HG02623 (cell line): ENCODE measurements at regions not wholly inside any gene's neighbourhood (a gene's known extent, or its start where the extent isn't known, plus 50 kb on each side); places are given as distances from the start of the nearest gene placed in this dataset.
"Not testable (repeated sequence)": the region's sequence is repeated elsewhere in the genome, so short reads cannot be mapped to it uniquely, and the experiment has no call there.

Experiments used
- ATAC-seq: cut with Tn5 transposase; IDR thresholded peaks from one replicate; pipeline ENCODE4 v1.9.1; 2021; ENCODE audit warnings: moderate library complexity; ENCODE audit not compliant: unreplicated experiment

DNA sequence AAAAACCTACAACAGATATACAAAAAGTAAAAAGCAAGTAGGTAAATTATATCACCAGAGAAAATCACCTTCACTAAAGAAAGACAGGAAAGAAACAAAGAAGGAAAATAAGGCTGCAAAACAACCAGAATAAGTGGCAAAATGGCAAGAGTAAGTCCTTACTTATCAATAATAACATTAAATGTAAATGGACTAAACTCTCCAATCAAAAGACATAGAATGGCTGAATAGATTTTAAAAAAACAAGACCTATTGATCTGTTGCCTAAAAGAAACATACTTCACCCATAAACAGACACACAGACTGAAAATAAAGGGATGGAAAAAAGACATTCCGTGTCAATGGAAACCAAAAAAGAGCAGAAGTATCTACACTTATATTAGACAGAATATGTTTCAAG lies 695.7 kb upstream of the FAT3 start:
- no peak for ATAC-seq

DNA sequence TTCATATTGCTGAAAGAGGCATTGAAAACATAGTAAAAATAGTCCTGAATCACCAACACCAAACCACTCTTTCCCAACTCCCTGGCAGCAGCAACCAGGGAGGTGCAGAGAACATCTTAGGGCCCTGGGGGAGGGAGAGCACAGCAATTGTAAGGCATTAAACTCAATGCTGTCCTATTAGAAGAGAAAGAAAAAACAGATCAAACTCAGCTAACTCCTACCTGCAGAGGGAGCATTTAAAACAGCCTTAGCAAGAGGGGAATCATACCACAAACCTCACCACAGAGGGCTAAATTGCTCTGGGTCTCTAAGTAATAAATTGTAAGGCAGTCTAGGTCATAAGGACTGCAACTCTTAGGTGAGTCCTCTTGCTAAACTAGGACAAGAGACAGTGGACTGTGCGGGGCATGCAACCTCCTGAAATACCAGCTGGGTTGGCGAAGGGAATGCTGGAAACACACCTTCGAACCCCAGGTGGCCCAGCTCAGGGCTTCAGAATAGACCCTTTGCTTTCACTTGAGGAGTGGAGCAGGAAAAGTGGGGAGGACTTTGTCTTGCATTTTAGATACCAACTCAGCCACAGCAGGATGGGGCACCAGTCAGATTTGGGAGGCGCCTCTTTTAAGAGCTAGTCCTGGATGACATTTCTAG lies 697.1 kb upstream of the FAT3 start:
- ATAC-seq: no peak

DNA sequence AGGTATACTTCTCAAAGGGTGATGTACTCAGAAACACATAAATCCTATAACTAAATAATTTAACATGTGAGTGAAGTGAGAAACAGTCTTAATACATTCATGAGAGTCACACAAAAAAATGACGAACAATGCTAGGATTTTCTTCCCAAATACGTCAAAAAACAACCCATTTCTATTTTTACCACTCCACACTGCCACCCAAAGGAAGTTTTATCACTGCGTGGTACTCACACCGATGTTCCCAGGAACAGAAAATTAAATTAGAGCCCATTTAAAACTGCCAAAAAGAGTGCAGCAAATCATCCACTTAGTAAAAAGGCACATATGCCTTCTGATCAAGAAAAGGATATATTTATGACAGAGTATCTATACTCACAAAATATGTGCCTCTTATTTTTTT lies 710.9 kb upstream of the FAT3 start:
- no peak for ATAC-seq

GRCh38 chr11:91497847-91498246 lies 726.8 kb upstream of the FAT3 start:
- no peak for ATAC-seq

- no peak for ATAC-seq
Measured at GRCh38 chr11:91495837-91496236, 728.8 kb upstream of the FAT3 start.

DNA sequence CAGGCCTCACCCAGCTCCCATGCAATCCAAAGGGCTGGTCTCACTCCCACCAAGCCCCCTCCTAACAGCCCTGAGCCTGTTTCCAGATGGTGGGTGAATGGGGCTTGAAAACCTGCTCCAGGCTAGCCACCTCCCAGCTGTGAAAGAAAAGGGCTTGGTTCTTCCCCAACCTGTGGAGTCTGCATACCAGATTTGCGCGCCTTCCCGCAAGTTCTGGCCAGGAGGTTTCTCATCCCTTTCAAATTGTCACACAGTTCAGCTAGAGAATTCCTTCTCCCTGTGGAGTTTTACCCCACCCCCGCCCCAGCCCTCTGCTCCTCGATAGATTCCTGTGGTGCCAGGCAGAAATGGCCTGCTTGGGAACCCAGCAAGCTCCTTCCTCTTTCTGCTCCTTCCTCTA lies 734.6 kb upstream of the FAT3 start:
- ATAC-seq: no peak

GRCh38 chr11:91483956-91484355 lies 740.7 kb upstream of the FAT3 start:
- ATAC-seq: not testable (repeated sequence)

GRCh38 chr11:91481875-91482274 lies 742.7 kb upstream of the FAT3 start:
- ATAC-seq: not testable (repeated sequence)

- no peak for ATAC-seq
Measured at GRCh38 chr11:91470656-91471055, 754.0 kb upstream of the FAT3 start.

DNA sequence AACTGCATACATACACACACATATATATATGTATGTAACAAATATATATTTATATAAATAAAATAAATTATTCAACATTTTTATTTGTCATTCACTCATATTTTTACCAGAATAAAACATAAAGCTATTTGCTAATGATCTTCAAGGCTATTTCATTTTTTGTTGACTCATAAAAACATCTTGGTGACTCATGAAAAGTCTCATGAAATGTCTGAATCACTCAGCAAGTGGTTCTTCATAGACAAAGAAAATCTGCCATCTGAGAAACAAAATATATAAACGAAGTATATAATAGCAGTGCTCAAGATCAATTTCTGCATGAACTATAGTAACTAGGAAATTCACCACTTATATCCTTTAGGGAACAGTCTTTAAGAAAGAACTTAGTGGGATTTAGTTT lies 764.8 kb upstream of the FAT3 start:
- no peak for ATAC-seq

DNA sequence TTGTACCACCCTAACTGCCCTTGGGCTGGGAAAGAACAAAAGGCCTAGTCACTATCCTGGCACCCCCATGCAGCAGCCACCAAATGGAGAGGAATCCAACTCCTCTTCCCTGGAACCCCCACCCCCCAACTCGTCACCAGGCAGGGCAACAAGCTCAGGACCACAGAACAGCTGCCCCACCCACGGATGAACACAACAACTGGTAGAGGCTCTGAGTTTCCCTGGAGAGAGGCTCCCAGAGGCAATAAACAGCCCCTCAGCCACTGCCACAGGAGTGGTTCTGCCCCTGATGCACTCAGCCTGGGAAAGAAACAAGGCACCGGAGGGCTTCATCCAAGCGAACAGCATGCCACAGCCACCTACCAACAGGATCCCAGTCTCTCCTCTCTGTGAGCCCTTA lies 778.4 kb upstream of the FAT3 start:
- no peak for ATAC-seq

DNA sequence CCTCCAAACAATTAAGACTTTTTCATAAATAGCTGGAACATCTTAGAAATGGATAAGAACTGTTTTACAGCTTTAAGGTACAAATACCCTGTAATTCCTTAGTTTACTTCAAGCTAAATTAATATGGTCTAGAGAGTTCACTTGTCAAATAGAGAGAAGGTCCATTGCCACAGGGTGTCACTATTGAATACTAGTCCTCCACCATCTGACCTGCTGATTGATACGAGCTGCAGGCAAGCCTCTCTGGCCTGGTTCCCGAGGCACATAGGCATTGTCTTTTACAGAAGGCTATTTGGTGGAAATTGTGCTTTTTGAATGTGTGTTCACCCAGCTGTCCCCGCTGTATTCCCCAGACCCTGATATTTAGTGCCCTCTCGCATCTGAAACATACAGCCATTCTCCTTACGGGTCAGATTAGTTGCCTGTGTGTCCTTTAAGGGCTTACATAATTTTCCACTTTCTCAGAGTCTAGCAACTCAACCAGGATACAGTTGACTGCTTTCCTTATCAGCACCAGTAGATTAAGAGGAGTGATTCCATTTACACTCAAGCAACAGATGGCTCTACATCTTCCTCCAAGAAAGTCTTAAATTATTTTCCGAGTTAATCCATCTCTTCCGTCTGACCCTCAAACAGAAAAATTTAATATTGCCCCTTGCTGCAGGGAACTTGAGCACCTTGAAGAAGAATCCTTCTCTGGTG lies 788.8 kb upstream of the FAT3 start:
- no peak for ATAC-seq

DNA sequence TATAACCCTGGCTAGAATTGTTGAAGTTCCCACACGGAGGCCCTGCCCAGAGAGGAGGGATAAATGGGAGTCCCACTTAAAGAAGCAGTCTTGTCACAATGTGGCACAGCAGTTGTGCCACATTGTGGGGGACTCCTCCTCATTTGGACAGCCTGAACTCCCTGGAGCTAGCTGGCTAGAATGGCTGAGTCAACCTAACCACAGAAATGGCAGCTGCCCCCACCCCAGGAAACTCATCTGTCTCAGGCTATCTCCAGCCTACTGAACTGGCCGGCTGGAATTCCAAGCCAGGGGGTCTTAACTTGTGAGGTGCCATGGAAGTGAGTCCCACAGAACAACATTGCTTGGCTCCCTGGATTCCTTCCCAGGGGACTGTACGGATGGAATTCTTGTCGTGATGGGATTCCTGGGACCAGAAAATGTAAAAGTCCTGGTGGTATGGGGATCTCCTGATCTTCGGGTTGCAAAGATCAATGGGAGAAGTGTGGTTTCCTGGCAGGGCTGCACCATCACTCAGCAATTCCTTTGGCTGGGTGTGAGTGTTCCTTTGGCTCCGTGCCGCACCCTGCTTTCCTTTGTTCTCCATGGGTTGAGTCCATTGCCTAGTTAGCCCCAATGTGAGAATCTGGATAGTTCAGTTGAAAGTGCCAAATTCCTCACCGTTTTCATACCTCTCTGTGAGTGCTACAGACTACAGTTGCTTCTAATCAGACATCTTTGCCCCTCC lies 791.2 kb upstream of the FAT3 start:
- no peak for ATAC-seq

- ATAC-seq: no peak
Measured at GRCh38 chr11:91421641-91422040, 803.0 kb upstream of the FAT3 start.

DNA sequence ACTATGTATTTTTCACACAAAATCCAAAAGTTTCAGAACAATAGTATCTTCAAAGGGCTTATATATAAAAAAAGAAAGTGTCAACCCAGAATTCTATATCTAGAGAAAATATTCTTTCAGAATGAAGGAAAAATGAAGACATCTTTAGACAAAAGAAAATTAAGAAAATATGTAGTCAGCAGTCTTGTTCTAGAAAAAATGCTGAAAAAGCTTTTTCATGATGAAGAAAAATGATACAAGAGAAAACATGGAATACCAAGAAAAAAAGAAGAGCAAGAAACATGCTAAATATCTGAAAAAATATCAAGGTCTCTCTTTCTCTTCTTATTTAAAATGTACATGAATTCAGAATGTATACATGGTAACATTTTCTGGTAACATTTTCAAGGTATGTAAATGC lies 816.8 kb upstream of the FAT3 start:
- ATAC-seq: no peak

DNA sequence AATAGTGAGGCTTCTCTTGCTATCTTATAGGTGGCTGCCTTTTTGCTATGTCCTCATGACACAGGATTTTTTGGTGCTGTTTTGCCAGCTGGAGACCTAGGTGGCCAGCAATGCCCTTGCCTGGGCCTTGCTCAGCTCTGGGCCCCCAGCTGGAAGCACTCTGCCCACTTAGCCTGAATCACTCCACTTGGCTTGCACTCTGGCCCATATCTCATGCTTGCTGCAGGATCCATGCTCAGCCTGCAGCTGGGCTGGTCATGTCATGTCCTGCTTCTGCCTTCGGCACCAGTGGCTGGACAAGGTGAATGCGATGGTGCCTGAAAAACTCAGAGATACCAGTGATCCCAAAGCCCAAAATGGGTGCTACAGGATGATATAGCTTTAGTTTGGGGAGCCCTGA lies 818.6 kb upstream of the FAT3 start:
- no peak for ATAC-seq

DNA sequence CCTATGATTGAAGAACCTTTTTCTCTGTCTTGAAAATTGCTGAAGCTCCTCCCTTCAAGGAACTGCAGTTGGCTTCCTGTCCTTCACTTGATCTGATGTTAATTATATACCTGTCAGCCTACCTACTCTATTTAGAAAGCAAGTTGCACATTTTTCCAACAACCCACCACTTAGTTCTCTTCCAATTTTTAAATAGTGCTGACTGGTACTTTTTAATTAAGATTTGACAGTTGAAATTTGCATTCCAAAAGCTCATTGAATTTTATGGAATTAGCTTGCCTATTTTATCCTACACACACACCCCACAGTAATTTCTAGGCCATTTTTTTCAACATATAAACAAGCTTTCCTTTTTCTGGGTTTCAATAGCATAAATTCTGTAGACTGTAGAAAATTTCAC lies 820.3 kb upstream of the FAT3 start:
- ATAC-seq: no peak

DNA sequence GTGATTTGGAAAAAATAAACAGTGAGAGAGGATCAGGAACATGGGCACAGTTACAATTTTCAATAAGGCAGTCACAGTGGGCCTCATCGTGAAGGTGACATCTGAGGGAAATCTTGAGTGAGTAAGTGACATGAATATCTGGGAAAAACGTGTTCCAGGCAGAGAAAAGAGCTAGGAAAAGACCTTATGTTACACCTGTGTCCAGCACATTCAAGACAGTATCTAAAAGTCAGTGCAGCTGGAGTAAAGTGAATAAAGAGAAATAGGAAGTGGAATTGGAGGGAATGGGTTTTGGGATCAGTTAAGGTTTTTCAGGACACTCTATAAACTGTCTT lies 827.5 kb upstream of the FAT3 start:
- no peak for ATAC-seq

- no peak for ATAC-seq
Measured at GRCh38 chr11:91396236-91397133, 828.1 kb upstream of the FAT3 start.

GRCh38 chr11:91394727-91395414 lies 829.7 kb upstream of the FAT3 start:
- no peak for ATAC-seq
